DMS153 treated with DMSO at 0.1 percent for 48 hours (cell line): ENCODE measurements at regions not wholly inside any gene's neighbourhood (a gene's known extent, or its start where the extent isn't known, plus 50 kb on each side); places are given as distances from the start of the nearest gene placed in this dataset.

Source experiments
- DNase-seq: peaks from one replicate; lab custom pipeline; 2025; ENCODE audit not compliant: unreplicated experiment; lab: John Stamatoyannopoulos, UW

- no peak for DNase-seq
Measured at GRCh38 chr17:13230350-13231264, 212.8 kb upstream of the ELAC2 start.

DNA sequence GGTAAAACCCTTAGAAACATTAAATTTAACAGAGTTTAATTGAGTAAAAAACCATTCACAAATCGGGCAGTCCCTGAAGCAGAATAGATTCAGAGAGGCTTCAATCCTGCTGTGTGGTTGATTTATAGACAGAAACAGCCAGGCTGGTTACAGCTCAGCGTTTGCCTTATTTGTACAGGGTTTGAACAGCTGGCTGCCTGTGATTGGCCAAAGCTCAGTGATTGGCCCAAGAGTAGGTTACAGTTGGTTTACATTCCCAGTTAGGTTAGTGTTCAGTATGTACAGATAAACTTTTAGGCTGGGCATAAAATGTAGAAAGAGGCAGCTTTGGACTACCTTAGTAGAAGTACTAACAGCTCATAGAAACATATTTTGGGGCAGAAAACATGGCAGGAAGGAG lies 210.4 kb upstream of the ELAC2 start:
- no peak for DNase-seq

DNA sequence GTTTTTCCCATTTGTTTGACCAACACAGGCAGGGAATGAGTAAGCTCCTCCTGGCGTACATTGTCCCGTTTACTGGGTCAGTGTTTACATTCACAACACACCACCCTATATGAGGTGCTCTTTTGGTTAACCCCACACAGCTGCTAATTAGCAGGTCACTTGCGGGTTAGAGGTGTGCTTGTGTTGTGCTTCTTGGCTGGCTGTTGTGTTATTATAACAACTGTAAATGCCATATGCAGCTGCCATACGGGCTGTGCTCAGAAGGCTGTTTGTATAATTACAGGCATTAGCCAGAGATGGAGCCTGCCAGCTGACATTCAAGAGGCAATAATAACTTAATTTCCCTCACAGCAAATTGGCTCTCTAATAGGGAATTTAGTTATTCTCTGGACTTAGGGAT lies 205.1 kb upstream of the ELAC2 start:
- peak; percentile 49 for DNase-seq

- no peak for DNase-seq
Measured at GRCh38 chr17:13212860-13213259, 195.0 kb upstream of the ELAC2 start.

- DNase-seq: no peak
Measured at GRCh38 chr17:13209081-13209480, 191.3 kb upstream of the ELAC2 start.

DNA sequence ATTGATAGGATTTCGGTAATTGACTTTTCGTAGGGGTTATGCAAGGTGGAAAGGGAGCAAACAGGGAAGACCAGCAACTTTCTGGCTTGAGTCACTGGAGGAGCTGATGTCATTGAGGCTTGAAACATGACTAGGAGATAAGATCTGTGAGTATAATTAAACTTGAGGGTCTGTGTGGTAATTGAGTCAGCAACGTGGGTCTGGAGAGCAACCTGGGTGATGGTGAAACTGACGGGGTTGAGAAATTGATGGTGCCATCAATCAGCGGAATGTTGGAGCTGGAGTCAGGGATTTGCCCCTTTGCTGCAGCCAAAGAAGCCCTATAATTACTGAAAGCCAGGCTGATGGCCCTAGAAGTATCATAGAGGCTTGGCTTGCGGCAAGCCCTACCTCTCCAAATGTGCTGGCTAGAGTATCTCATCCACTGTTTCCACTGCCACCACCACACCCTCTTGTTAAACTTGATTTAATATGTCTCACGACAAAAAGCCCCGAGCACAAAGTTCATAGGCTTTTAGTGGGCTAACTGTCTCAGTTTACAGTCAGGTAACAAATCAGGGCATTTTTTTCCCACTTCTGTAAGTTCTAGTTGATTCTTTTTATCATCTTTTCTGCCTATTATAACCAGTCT lies 186.9 kb upstream of the ELAC2 start:
- no peak for DNase-seq

DNA sequence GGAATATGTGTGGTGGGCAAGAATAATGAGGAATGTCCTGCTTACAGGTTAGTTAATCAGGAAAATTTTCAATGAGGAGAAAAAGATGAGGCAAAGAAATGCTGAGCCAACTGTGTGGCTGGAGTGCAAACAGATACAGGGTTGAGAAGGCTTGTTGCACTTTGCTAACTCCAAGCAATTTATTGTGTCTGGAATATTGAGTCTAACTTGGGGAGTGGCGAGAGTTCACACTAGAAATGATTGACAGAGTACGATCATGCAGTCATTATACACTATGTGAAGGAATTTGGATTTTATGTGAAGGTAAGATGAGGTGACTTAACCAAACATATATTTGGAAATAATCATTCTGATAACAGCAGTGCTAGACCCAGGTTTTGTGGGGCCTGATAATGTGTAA lies 185.0 kb upstream of the ELAC2 start:
- DNase-seq: no peak

DNA sequence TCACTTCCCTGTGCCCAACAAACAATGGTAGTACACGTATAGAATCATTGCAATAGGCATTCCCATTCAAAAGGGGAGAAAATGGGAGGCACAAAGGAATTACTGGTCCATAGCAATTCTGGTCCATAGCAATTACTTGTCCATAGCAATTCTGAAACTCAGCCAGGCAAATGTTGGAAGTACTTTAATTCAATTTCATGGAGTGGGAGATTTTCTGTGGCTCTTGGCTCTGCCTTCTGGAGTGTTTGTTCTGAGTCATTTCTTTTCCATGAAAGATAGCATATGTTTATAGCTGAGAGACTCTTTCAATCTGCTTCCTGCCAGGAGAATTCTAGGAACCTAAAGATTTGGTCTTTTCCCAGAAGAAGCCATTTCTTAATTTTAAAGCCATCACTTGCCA lies 182.8 kb upstream of the ELAC2 start:
- no peak for DNase-seq

GRCh38 chr17:13199425-13199824 lies 181.6 kb upstream of the ELAC2 start:
- DNase-seq: no peak

GRCh38 chr17:13197586-13197985 lies 179.8 kb upstream of the ELAC2 start:
- DNase-seq: no peak

DNA sequence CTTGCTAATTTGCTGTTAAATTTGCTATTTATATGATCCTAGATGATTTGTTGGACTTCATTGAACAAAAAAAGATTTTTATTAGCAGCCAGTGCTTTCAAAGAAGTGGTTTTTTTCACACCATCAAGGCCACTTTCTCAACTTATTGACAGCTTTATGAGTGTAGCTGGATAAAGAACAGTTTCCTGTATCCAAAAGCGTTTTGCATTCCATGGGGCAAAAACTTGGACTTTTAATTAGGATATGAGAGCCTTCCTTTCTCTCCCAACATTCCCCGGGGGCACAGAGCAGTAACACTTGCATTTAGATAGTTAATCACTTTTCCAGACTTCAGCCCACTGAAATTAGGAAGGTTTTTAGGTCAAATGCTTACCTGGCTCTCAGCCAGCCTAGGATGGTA lies 177.1 kb upstream of the ELAC2 start:
- no peak for DNase-seq

DNA sequence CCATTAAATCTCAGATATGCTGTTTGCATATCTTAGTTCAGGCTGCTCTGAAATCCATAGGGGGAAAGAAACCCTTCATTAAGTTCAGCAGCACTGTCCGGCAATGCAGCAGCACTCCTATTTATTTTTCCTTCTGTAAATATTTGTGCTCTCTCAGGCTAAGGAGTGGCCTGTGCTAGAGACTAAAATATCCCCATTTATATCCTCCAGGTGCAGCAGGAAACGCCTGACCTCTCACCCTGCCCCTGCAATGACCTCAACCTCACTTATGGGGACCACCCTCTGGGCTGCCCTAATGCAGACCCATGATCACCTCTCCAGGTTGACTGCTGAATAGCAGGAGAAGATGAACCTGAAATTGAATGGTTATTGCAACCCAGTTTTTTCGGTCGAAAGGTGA lies 165.0 kb upstream of the ELAC2 start:
- DNase-seq: peak; percentile 46

DNA sequence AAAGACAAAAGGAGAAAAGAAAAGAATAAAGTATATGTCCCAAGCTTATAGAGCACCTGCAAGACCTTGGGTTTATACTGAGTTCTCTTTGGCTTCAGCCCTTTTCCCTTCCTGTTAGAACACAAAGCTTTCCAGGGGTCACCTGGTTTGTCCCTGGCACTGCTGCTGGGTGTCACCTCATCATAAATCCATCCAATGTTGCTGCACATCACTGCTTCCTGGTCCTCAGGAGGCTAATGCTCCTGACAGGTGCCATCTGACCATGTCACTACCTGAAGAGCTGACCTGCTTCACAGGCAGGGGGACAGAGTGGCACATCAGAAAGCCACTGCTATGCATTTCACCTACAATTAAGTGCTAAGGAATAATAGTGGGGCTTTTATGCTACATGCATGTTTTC lies 164.6 kb upstream of the ELAC2 start:
- DNase-seq: no peak

DNA sequence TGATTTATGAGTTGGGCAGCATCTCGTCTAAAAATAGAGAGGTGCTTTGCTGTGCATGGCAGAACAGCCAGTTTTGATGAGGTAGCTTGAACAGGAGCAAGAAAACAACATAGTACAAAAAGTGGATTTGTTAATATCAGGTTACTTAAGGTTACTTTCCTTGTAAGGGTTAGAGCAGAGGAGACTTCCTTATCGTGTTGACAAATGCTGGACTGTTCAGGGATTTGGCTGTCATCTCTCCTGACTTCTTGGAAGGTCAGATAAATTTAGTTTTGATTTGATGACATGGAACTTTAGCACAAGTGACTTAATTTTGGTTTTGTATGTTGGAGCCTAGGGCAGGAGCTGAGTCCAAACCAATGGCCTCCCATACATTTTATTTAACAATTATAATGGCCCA lies 163.9 kb upstream of the ELAC2 start:
- no peak for DNase-seq

DNA sequence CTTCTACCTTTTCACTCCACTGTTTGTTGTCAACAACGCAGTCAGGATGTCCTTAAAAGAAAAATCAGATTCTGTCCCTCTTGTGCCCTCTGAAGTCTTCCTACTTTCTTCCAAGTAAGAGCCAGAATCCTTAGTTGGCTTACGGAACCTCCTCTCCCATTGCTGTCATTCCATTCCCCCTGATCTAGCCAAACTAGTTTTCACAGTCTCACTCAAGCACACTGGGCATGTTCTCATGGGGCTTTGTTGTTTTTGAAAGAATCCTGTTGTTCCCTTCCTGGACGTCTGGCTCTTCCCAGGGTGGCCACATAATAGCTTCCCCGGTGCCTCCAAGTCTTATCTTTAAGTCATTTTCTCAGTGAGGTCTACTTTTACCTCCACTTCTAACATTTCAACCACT lies 158.6 kb upstream of the ELAC2 start:
- no peak for DNase-seq

- no peak for DNase-seq
Measured at GRCh38 chr17:13171790-13172189, 154.0 kb upstream of the ELAC2 start.

DNA sequence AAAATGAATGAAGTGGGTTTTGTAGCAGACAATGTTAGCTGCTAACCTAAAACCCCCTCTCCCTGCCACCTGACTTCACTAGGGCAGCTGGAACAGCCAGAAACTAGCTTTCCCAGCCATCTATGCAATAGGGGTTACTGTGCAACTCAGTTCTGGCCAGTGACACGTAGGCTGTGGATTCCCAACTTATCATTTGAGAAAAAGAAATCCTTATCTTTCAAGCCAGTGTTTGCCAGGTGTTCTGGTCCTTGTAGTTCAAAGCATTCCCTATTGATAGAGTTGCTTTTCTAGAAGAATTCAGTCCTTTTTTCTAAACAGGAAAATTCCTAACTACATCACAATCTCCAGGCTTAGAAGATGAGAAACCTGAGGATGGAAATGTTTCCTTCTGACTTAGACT lies 144.5 kb upstream of the ELAC2 start:
- no peak for DNase-seq

- no peak for DNase-seq
Measured at GRCh38 chr17:13160790-13161189, 143.0 kb upstream of the ELAC2 start.

DNA sequence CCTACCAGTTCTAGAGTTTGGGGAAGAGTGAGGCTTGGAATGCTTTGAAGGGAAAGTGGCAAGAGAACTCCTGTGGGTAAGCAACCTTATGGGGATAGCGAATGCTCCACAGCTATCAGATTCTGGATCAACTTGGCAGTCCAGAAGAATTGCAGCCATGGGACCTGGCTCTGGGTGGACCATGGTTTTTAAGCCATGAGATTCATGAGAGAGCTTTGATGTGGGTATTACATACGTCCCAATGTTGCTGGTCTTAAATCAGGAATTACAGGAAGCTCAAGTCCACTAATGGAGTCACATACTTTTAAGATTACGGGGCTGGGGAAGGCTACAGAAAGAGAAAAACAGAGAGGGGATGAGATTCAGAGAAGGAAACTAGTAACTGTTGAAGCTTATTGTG lies 142.5 kb upstream of the ELAC2 start:
- no peak for DNase-seq

GRCh38 chr17:13158494-13159240 lies 140.8 kb upstream of the ELAC2 start:
- no peak for DNase-seq

DNA sequence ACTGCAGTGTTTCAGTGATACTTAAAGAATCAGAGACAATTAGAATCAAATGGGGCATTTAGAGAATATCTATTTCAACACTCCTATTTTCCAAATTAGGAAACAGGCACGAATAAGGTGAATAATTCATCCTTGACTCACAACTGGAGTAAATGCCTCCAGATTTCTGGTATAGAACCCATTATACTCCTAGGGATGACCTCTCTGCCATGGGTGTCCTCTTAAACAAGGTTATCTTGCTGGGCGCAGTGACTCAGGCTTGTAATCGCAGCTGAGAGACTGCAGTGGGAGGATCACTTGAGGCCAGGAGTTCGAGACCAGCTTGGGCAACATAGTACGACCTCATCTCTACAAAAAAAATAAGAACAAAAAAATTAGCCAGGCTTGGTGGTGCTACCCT lies 139.8 kb upstream of the ELAC2 start:
- DNase-seq: no peak

- no peak for DNase-seq
Measured at GRCh38 chr17:13154930-13155329, 137.1 kb upstream of the ELAC2 start.
